ENCODE measurements at regions not wholly inside any gene's neighbourhood (a gene's known extent, or its start where the extent isn't known, plus 50 kb on each side); places are given as distances from the start of the nearest gene placed in this dataset.

DNA sequence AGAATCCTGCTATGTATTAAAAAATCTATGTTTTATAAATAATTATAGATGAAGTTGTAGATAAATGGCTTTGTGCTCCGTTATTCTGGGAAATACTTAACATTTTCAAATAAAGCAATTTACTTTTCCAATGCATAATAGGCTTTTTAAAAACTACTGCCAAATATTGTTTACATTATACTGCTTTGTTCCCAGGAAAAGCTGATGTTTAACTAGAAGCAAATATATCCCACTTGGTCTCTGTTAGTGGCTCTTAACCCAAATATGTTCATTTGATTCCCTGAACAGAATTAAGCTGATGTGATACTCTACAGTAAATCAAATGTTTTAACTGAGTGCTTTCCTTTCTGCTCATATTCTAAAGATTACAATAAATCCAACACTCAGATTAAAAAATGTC is 326.3 kb downstream of the SLCO4C1 start:
- Histone ChIP-seq H3K27me3 (no peaks in the 10 kb centered on the region), H3K27ac (no peak overlapping the region), H3K36me3 (no peaks in the 10 kb centered on the region), H3K4me3 (no peak overlapping the region), H3K4me1 (no peaks in the 10 kb centered on the region), H3K9me3 (no peaks in the 10 kb centered on the region)
- 10 to 11% methylated on average over 1 of the region's 1 CpG for WGBS, 2 donors (ENCODE audit: low coverage in 1 of 2)
- no peak for TF ChIP-seq CTCF (IDR thresholded peaks at IDR 0.05)
- no peak for TF ChIP-seq POLR2AphosphoS5 (IDR thresholded peaks at IDR 0.05)
- no peak for TF ChIP-seq POLR2A (IDR thresholded peaks at IDR 0.05)
- no peak for TF ChIP-seq EP300 (IDR thresholded peaks at IDR 0.05)
- ATAC-seq: no peak

DNA sequence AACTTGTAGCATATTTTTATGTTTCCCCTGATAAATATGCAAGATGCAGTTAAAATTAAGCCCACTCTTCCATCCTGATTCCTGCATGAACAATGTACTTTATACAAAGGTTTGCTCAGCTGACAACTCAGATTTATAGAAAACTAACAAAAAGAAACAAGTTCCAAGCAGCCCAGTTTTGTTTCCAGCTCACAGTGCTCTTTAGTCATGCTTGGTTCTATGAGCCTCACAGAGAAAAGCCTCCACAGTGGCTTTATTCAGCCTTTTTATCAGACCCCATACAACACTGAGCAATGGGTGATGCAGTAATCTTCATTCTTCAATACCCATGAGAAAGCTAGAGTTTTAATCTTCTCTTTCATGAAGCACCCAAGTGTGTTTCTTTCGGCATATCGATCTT is 329.6 kb downstream of the SLCO4C1 start:
- Histone ChIP-seq H3K9me3 (no peaks in the 10 kb centered on the region), H3K4me1 (no peaks in the 10 kb centered on the region), H3K36me3 (no peaks in the 10 kb centered on the region), H3K27me3 (no peaks in the 10 kb centered on the region), H3K4me3 (no peak overlapping the region), H3K27ac (no peak overlapping the region)
- 81 to 94% methylated on average over 2 of the region's 2 CpGs for WGBS, 2 donors (ENCODE audit: low coverage in 1 of 2)
- ATAC-seq: no peak
- no peak for TF ChIP-seq POLR2A (IDR thresholded peaks at IDR 0.05)
- no peak for TF ChIP-seq CTCF (IDR thresholded peaks at IDR 0.05)
- no peak for TF ChIP-seq POLR2AphosphoS5 (IDR thresholded peaks at IDR 0.05)
- TF ChIP-seq EP300 (IDR thresholded peaks at IDR 0.05): no peak

DNA sequence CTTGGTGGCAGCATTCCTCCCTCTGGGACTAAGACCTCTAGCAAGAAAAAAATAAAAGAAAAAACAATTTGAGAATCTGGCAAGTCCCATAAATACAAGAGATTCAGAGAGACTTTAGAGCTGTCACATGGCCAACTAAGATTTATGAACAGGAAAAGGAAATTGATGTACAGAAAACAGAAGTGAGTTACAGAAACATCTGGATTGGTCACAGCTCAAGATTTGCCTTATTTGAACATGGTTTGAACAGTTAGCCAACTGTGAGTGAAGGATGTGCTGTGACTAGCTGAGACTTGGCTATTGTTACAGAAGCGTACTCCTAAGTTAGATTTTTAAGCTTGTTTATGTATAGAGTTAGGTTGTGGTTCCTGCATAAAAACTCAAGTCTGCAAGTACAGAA is 340.2 kb downstream of the SLCO4C1 start:
- 38 to 55% methylated on average over 1 of the region's 1 CpG for WGBS, 2 donors (ENCODE audit: low coverage in 1 of 2)
- TF ChIP-seq EP300 (IDR thresholded peaks at IDR 0.05): no peak
- no peak for TF ChIP-seq POLR2A (IDR thresholded peaks at IDR 0.05)
- no peak for TF ChIP-seq CTCF (IDR thresholded peaks at IDR 0.05)
- no peak for TF ChIP-seq POLR2AphosphoS5 (IDR thresholded peaks at IDR 0.05)
- H3K36me3 ChIP-seq: no peaks in the 10 kb centered on the region
- H3K27me3 ChIP-seq: no peaks in the 10 kb centered on the region
- H3K4me1 ChIP-seq: no peaks in the 10 kb centered on the region
- ATAC-seq: no peak
- no peak overlapping the region for H3K27ac ChIP-seq
- no peaks in the 10 kb centered on the region for H3K9me3 ChIP-seq
- no peak overlapping the region for H3K4me3 ChIP-seq

DNA sequence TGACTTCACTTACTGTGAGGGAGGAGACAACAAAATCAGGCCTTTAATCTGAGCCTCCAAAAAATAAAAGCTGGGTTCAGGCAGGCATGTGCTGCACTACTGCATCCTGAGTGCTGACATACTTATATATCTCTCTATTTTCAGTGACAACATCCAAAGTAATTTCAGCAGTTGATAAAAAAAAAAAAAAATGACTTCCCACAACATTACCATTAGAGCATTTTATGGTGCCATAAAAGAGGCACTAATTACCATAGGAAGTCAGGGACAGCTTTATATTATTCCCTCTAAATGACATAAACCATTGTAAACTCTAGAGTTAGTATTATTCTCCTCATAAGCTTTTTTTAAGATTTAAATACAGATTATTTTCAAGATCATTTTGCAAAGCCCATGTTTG is 346.1 kb downstream of the SLCO4C1 start:
- ATAC-seq: no peak

DNA sequence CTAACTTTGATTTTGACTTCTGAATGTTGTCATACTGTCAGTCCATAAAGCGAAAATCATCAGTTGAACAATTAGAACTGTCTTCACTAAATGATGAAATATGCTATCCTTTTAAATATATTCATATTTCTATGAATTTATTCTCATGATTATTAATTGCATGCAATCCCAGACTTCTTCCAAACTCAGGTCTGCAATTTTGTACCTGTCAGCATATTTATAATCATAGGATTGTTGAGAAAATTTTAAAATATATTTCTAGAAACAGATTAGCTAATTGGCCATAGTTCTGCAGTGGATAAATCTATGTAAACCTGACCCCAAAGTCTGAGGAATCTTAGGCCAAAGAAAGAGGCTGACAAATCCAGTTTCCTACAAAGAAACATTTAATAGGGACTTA is 347.5 kb downstream of the SLCO4C1 start:
- no peak for ATAC-seq
- Histone ChIP-seq H3K4me1 (no peaks in the 10 kb centered on the region), H3K4me3 (no peak overlapping the region), H3K36me3 (no peaks in the 10 kb centered on the region), H3K27me3 (no peaks in the 10 kb centered on the region), H3K9me3 (no peaks in the 10 kb centered on the region), H3K27ac (no peak overlapping the region)
- TF ChIP-seq EP300 (IDR thresholded peaks at IDR 0.05): no peak
- no peak for TF ChIP-seq POLR2A (IDR thresholded peaks at IDR 0.05)
- no peak for TF ChIP-seq POLR2AphosphoS5 (IDR thresholded peaks at IDR 0.05)
- TF ChIP-seq CTCF (IDR thresholded peaks at IDR 0.05): no peak
- 83 to 100% methylated on average over 1 of the region's 1 CpG for WGBS, 2 donors (ENCODE audit: low coverage in 1 of 2)

More for the DNA sequence above, 346.1 kb downstream of the SLCO4C1 start:
- H3K36me3 ChIP-seq: no peaks in the 10 kb centered on the region
- H3K4me3 ChIP-seq: no peak overlapping the region
- no peaks in the 10 kb centered on the region for H3K27me3 ChIP-seq
- no peaks in the 10 kb centered on the region for H3K4me1 ChIP-seq
- H3K27ac ChIP-seq: no peak overlapping the region
- TF ChIP-seq CTCF (IDR thresholded peaks at IDR 0.05): no peak
- TF ChIP-seq EP300 (IDR thresholded peaks at IDR 0.05): no peak
- TF ChIP-seq POLR2A (IDR thresholded peaks at IDR 0.05): no peak
- no peak for TF ChIP-seq POLR2AphosphoS5 (IDR thresholded peaks at IDR 0.05)
- no peaks in the 10 kb centered on the region for H3K9me3 ChIP-seq
